Fibroblast of lung (primary cell): ENCODE measurements at regions not wholly inside any gene's neighbourhood (a gene's known extent, or its start where the extent isn't known, plus 50 kb on each side); places are given as distances from the start of the nearest gene placed in this dataset.

Experiments used
- DNase-seq, 2 donors: peaks; one replicate each; pipeline versions ENCODE4 v3.0.0 to v3.0.0-alpha.2; 2010; ENCODE audit warnings: low read depth in 2 of 2
- H2AFZ ChIP-seq: 2 replicates; pipeline ENCODE4 v1.5.1; 2012; ENCODE audit warnings: low read length, control low read depth, inconsistent platforms
- H3K27ac ChIP-seq: 2 replicates; pipeline ENCODE4 v1.5.1; 2011; ENCODE audit warnings: low read length, control low read depth; ENCODE audit not compliant: insufficient read depth
- H3K27me3 ChIP-seq: 2 replicates; pipeline ENCODE4 v1.5.1; 2011; ENCODE audit warnings: mild to moderate bottlenecking, low read length; ENCODE audit not compliant: control insufficient read depth, insufficient read depth
- H3K36me3 ChIP-seq: 2 replicates; pipeline ENCODE4 v1.5.1; 2011; ENCODE audit warnings: low read length; ENCODE audit not compliant: control insufficient read depth, insufficient read depth
- H3K4me1 ChIP-seq: 2 replicates; pipeline ENCODE4 v1.5.1; 2011; ENCODE audit warnings: low read length; ENCODE audit not compliant: control insufficient read depth, insufficient read depth; ENCODE audit errors: extremely low read depth
- H3K4me2 ChIP-seq: 2 replicates; pipeline ENCODE4 v1.5.1; 2011; ENCODE audit warnings: low read length, control low read depth; ENCODE audit not compliant: insufficient read depth; ENCODE audit errors: extremely low read depth
- H3K4me3 ChIP-seq, 4 experiments: fragments of 200-600 bp in 1 of 4; sonication (generic) in 1 of 4; replicated peaks in 1 of 4; 2 replicates each; pipeline ENCODE4 v1.5.1; 2011 to 2016; ENCODE audit warnings: low read length in 4 of 4, low read depth in 3 of 4, mild to moderate bottlenecking in 3 of 4, control low read depth in 2 of 4, inconsistent platforms in 1 of 4, mixed read lengths in 1 of 4; ENCODE audit not compliant: insufficient read depth in 1 of 4; ENCODE audit errors: control extremely low read depth in 1 of 4
- H3K79me2 ChIP-seq: 2 replicates; pipeline ENCODE4 v1.5.1; 2012; ENCODE audit warnings: mild to moderate bottlenecking, low read length, inconsistent platforms; ENCODE audit not compliant: control insufficient read depth, insufficient read depth
- H3K9ac ChIP-seq: 2 replicates; pipeline ENCODE4 v1.5.1; 2011; ENCODE audit warnings: mild to moderate bottlenecking, low read length, control low read depth; ENCODE audit not compliant: insufficient read depth
- H3K9me3 ChIP-seq: 2 replicates; pipeline ENCODE4 v1.5.1; 2012; ENCODE audit warnings: low read depth, low read length; ENCODE audit not compliant: control insufficient read depth, insufficient read depth
- H4K20me1 ChIP-seq: 2 replicates; pipeline ENCODE4 v1.5.1; 2011; ENCODE audit warnings: low read length; ENCODE audit not compliant: control insufficient read depth, insufficient read depth; ENCODE audit errors: extremely low read depth
- EZH2 ChIP-seq: IDR thresholded peaks from 2 replicates; pipeline ENCODE4 v1.5.1; 2012; ENCODE audit warnings: low read length, control low read depth, mild to moderate bottlenecking; ENCODE audit errors: missing control alignments
- TF ChIP-seq, protein P1 (sequence below), 2 donors: IDR thresholded peaks in 1 of 2; conservative IDR thresholded peaks in 1 of 2; 1 replicate in 1 of 2; 2 replicates in 1 of 2; pipeline ENCODE4 v1.5.1; 2011 to 2012; ENCODE audit warnings: low read length in 2 of 2, control low read depth in 1 of 2, inconsistent platforms in 1 of 2, low read depth in 1 of 2, mild to moderate bottlenecking in 1 of 2

GRCh38 chr12:17918013-17918412 is 172.0 kb downstream of the RERGL start:
- no peak for DNase-seq
- TF ChIP-seq, protein P1, sequence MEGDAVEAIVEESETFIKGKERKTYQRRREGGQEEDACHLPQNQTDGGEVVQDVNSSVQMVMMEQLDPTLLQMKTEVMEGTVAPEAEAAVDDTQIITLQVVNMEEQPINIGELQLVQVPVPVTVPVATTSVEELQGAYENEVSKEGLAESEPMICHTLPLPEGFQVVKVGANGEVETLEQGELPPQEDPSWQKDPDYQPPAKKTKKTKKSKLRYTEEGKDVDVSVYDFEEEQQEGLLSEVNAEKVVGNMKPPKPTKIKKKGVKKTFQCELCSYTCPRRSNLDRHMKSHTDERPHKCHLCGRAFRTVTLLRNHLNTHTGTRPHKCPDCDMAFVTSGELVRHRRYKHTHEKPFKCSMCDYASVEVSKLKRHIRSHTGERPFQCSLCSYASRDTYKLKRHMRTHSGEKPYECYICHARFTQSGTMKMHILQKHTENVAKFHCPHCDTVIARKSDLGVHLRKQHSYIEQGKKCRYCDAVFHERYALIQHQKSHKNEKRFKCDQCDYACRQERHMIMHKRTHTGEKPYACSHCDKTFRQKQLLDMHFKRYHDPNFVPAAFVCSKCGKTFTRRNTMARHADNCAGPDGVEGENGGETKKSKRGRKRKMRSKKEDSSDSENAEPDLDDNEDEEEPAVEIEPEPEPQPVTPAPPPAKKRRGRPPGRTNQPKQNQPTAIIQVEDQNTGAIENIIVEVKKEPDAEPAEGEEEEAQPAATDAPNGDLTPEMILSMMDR (conservative IDR thresholded peaks at IDR 0.05 in 1 of 2, IDR thresholded peaks at IDR 0.05 in 1 of 2; ENCODE audit: low read depth in 1 of 2, low read length in 2 of 2), result no peak
- TF ChIP-seq EZH2, result no peak
- Histone ChIP-seq H4K20me1 (no peaks in the 10 kb centered on the region), H3K4me3 (no peak overlapping the region), H3K9me3 (no peaks in the 10 kb centered on the region), H3K4me2 (no peak overlapping the region), H3K79me2 (no peaks in the 10 kb centered on the region), H3K36me3 (no peaks in the 10 kb centered on the region), H3K4me1 (no peaks in the 10 kb centered on the region), H2AFZ (no peak overlapping the region), H3K27me3 (no peaks in the 10 kb centered on the region), H3K27ac (no peak overlapping the region), H3K9ac (no peak overlapping the region)

- Histone ChIP-seq H4K20me1 (no peaks in the 10 kb centered on the region), H3K4me2 (no peak overlapping the region), H3K9me3 (no peaks in the 10 kb centered on the region), H3K79me2 (no peaks in the 10 kb centered on the region), H3K9ac (no peak overlapping the region), H2AFZ (no peak overlapping the region), H3K4me3 (no peak overlapping the region), H3K4me1 (no peaks in the 10 kb centered on the region), H3K36me3 (no peaks in the 10 kb centered on the region), H3K27me3 (no peaks in the 10 kb centered on the region), H3K27ac (no peak overlapping the region)
- DNase-seq, result no peak
- no peak for TF ChIP-seq EZH2
- TF ChIP-seq, protein P1 (conservative IDR thresholded peaks at IDR 0.05 in 1 of 2, IDR thresholded peaks at IDR 0.05 in 1 of 2; ENCODE audit: low read depth in 1 of 2, low read length in 2 of 2), result no peak
Observed at GRCh38 chr12:17884581-17884980, 205.4 kb downstream of the RERGL start.

GRCh38 chr12:17878714-17879113 is 211.3 kb downstream of the RERGL start:
- TF ChIP-seq, protein P1 (conservative IDR thresholded peaks at IDR 0.05 in 1 of 2, IDR thresholded peaks at IDR 0.05 in 1 of 2; ENCODE audit: low read depth in 1 of 2, low read length in 2 of 2), result no peak
- no peak for TF ChIP-seq EZH2
- H3K9ac ChIP-seq, result no peak overlapping the region

More at GRCh38 chr12:17878714-17879113, 211.3 kb downstream of the RERGL start:
- Histone ChIP-seq H3K4me3 (no peak overlapping the region), H2AFZ (no peak overlapping the region), H3K27ac (no peak overlapping the region), H3K4me1 (no peaks in the 10 kb centered on the region), H3K4me2 (no peak overlapping the region), H3K9me3 (no peaks in the 10 kb centered on the region), H3K36me3 (no peaks in the 10 kb centered on the region), H4K20me1 (no peaks in the 10 kb centered on the region), H3K79me2 (no peaks in the 10 kb centered on the region), H3K27me3 (no peaks in the 10 kb centered on the region)
- DNase-seq, result no peak
